HUDEP-2 (cell line): ENCODE measurements at regions not wholly inside any gene's neighbourhood (a gene's known extent, or its start where the extent isn't known, plus 50 kb on each side); places are given as distances from the start of the nearest gene placed in this dataset.
"Not testable (repeated sequence)": the region's sequence is repeated elsewhere in the genome, so short reads cannot be mapped to it uniquely, and the experiment has no call there.

Experiments
- DNase-seq, 76 experiments: peaks; one replicate each; lab custom pipeline; 2025; ENCODE audit not compliant: unreplicated experiment in 76 of 76; lab: John Stamatoyannopoulos, UW

DNA sequence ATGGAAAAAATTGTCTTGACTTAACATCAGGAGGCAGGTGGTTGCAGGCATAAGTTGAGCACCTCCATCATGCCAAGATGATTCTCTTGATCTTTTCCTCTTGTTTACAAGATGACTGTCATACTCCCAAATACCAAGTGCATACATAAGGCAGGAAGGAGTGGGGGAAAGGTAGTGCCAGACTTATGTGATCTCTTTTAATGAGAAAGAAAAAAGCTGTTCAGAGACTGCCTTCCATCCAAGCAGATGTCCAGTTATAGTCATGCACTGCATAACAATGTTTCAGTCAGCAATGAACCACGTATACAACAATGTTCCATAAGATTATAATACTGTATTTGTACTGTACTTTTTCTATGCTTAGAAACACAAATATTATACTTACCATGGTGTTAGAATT lies 135.7 kb downstream of the EHF start:
- no peak for DNase-seq

DNA sequence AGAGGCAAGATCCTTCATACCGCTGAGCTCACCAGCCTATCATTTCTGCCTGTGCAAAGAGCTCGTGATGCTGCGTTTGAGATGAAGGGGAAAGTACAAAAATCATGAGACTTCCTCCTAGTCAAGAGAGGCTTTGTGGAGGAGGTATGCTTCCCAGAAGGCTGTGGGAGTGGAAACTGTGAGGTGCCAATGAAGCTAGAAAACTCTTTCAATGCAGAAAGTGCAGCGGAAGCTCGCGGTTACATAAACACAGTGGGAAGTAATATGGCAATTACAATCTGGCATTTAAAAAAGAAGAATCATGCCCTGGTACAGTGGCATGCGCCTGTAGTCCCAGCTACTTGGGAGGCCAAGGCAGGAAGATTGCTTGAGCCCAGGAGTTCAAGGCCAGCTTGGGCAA lies 134.8 kb downstream of the EHF start:
- no peak for DNase-seq

DNA sequence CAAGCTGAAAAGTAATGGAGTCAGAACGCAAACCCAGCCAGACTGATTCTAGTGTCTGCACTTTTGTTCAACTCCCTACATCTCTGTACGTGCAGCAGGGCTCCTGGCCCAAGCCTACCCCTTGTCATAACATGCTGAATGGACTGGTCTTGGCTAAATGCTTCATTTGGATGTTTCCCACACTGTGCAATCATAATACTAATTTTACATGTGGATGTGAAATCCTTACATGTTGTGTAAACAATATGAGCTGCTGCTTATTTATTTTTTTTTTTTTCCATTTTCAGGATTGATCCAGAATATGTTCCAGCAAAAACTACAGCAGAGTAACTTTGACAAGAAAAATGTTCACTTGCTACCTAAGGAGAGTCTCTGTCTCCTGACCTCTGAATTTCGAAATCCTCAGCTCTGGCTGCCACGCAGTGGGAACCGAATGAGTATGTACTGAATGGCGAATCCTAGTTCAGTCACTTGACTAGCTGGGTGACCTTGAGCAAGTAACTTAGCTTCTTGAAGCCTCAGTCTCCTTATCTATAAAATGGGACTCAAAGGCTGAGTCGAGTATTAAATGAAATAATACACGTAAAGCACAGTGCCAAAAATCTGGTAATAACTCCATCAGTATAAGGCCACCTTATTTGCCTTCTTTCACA lies 133.4 kb downstream of the EHF start:
- no peak for DNase-seq

DNA sequence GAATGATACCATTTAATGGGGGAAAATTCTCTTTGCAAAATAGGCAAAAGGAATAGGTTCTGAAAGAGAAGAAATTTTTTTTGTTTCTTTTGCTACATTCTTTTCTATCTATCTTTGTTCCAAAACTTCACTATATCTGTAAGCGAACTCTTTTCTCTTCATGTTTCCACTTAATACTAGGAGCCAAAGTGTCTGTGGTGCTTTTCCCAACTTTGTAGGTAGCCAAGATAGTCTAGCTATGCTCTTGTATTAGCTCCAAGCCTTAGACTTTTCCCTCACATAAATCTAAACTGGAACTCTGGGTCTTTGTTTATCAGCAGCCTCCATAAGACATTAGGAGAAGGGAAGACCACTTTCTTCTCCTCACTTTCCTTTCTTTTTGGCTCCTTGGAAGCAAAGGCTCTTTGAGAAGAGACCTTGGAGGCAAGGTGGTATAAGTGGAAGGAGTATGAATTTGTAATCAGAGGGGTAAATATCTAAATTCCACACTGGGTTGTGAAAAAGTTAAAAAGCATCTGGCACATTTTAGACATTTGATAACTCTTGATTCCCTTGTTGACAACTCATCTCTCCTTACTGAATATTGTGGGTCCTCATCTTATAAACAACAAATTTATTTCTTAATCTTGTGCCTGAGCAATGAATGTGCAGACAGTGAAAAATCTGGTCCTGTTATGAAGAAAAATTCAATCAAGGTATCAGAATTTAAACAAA lies 130.0 kb downstream of the EHF start:
- no peak for DNase-seq

DNA sequence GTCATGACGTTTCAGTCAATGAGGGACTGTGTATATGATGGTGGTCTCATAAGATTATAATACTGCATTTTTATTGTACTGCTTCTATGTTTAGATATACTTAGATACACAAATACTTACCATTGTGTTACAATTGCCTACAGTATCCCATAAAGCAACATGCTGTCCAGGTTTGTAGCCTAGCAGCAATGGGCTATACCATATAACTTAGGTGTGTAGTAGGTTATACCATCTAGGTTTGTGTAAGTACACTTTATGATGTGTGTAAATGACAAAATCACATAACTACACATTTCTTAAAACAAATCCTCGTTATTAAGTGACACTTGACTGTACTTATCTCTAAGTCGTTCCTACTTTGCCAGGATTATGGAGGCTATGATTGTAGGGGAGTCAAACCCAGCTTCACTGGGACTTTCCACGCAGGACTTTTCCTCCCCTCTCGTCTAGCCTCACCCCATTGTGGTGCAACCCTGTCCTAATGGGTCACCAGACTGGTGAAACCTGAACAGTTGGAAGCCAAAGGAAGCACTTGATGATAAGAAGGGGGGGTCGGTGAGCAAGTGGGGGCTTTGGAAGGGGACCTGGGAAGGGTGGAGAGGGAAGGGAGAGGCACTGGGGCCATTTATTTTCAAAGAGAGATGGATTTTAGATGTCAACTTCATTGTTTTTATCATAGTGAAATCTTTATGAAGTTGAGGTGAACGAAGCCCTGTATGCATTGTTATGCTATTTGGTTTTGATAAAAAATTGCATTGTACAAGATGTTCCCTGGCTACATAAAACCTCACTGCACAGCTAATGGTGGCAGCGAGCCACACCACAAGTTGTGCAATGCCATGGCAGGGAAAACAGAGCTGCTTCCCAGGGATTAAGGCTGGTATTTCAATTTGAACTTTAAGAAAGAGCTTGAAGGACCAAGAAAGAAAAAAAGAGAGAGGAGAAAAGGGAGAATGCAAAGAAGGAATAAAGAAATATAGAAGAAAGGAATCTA lies 129.1 kb downstream of the EHF start:
- DNase-seq = no peak

DNA sequence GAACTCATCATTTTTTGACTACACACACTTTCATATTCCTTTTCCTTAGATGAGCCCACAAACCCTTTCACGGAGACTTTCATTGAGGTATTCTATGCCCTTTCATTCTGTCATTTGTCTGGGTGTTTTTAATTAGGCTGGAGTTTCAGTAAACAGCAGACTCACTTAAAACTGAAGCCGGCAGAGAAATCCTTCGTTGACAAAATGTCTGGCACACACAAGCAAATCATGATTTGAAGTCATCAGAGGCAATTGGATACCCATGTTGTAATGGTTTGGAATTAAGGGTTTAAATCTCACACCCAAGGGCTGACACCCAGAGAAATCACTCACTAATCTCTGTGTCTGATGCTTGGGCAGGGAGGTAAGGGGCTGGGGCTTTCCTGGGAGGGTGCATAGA lies 127.1 kb downstream of the EHF start:
- no peak for DNase-seq

DNA sequence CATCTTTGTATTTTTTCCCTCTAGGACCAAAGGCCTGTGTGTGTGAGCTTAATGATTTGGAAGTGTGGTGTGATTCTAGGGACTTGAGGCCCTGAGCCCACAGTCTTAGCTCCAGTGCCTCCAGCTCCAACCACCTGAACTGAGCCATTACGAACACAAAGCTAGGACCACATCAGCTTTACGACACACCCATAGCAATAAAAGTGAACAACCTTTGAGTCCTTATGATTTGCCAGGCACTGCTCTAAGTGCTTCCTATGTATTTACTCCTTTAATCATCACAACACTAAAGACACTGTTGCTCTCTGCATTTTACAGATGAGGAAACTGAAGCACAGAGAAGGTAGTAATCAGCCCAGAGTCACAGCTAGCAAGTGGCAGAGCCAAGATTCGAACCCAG lies 126.4 kb downstream of the EHF start:
- DNase-seq = no peak

DNA sequence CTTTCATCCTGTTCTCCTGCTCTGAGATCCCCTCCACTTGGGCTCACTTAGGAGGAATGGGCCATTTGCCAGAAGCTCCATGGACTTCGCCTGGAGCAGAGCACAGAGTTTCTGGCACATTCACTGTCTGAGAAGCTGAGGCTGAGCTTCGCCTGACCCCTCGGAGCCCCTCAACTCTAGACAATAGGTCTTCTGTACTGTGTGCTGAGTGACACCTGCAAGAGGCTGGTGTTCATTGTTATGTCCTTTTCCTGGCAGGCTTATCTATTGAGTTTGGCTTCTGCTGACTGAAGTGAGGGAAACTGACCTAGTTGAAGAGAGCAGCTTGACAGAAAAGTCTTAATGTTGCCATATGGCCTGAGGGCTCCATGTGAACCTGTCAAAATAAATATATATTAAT lies 124.3 kb downstream of the EHF start:
- DNase-seq = no peak

DNA sequence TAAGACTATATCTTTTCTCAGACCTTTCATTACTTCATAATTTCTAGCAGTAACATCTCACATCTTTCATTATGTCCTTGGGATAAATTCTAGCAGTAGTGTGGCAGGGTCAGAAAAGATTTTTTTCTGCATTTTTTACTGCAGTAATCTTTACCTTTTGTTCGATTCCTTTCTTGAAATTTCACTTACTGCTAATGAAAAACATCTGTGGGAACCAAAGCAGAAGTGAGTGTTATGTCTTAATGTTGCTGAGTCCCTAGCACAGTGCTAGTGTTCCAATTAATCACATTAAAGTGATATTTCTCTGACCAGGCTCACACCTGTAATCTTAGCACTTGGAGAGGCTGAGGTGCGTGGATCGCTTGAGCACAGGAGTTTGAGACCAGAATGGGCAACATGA lies 123.6 kb downstream of the EHF start:
- DNase-seq = no peak

DNA sequence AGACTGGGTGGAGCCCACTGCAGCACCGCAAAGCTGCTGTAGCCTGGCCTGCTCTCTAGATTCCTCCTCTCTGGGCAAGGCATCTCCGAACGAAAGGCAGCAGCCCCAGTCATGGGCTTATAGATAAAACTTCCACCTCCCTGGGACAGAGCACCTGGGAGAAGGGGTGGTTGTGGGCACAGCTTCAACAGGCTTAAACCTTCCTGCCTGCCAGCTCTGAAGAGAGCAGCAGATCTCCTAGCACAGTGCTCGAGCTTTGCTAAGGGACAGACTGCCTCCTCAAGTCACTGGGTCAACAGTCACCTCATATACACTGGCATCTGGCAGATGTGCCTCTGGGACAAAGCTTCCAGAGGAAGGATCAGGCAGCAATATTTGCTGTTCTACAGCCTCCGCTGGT lies 117.3 kb downstream of the EHF start:
- no peak for DNase-seq

DNA sequence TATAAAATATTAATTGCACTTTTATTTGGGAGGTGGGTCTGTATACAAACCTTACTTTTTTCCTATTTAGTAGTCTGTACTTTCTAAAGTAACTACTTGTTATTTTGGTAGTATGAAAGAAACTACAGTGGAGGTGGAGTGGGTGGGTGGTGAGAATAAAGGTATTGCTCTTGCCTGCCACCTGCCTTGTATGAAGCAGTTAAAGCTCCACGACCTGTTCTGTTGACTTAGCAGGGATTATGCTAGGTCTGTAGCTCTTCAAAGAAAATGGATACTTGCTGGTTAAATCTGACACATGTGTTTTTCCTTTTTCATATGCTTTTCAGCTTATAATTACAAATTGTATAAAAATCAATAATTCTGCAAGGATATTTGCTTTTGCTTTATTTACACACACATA lies 111.9 kb downstream of the EHF start:
- no peak for DNase-seq

DNA sequence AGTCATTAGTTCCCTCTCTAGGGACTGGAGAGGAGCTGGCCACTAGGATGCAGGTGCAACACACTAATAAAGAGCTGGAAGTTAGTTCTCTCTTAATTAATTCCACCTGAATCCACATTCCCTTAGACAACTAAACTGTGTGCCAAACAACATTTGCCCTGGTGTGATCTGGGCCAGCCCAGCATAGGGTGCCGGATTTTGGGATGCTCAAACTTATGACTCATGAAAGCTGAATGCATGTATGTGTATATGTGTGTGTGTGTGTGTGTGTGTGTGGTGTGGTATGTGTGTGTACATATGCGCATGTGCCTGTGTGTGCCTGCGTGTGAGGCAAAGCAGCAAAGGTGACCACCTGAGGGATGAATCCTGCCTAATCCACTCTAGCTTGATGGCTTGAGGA lies 110.7 kb downstream of the EHF start:
- DNase-seq = no peak

DNA sequence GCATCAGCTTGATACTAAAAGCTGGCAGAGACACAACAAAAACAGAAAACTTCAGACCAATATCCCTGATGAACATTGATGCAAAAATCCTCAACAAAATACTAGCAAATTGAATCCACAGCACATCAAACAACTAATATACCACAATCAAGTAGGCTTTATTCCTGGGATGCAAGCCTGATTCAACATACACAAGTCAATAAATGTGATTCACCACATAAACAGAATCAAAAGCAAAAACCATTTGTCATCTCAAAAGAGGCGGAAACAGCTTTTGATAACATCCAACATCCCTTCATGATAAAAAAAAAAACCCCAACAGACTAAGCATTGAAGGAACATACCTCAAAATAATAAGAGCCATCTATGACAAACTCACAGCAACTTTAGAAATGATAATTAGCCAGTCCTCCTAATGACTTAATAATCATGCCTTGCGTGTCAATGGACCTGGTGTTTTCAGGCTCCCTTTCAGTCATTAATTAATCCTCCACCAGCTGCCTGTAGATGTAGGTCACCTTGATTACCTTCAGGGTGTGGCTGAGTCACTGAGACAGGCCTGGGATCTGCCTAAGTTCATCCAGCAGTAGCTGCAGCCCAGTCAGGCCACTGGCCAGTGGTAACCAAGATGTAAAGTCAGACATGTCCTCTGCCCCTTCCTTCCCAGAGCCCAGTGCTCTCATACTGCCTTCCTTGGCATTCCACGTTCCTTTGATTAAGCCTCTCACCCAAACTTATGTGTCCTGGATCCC lies 109.8 kb downstream of the EHF start:
- DNase-seq = no peak

DNA sequence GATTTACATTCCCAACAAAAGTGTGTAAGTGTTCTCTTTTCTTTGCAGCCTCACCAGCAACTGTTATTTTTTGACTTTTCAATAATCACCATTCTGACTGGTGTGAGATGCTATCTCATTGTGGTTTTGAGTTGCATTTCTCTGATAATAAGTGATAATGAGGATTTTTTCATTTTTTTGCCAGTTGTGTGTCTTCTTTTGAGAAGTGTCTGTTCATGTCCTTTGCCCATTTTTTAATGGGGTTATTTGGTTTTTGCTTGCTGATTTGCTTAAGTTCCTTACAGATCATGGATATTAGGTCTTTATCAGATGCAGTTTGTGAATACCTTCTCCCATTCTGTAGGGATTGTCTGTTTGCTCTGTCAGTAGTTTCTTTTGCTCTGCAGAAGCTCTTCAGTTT lies 107.7 kb downstream of the EHF start:
- no peak for DNase-seq

DNA sequence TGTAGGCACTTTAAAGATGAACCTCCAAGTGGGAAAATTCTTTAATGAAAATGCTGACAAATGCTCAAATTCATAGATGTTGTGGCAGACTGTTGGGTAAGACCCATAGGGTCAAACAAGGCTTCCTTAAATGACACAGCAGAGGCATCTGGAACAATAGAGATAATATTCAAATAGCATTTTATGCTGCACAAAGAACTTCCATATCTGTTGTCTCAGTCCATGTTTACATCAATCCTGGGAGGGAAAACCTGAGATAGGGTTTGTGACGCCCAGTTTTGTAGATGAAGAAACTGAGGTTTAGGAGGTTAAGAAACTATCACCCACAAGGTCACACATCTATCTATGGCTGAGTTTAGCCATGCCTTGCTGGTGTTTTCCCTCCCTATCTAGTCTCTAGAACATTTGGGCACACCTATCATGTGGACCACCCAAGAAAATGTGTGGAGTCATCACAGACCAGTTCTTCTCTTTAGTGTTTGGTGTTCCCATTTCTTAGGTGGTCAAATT lies 106.4 kb downstream of the EHF start:
- DNase-seq = no peak

DNA sequence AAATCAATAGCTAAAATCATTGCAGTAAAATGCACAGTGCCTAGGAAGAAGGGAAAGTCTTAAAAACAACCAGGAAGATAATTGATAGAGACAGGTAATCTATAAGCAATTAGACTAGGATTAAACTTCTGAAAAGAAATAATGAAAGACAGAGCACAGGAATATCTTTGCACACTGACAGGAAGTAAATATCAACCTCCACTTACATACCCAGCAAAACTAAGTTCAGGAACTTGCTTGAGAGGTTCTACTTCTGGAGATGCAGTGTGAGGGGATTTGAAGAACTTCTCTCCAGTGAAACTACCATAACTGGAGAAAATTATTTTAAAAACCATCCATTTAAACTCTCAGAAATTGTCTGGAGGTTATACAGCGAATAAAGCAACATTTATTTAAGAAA lies 104.1 kb downstream of the EHF start:
- no peak for DNase-seq

DNA sequence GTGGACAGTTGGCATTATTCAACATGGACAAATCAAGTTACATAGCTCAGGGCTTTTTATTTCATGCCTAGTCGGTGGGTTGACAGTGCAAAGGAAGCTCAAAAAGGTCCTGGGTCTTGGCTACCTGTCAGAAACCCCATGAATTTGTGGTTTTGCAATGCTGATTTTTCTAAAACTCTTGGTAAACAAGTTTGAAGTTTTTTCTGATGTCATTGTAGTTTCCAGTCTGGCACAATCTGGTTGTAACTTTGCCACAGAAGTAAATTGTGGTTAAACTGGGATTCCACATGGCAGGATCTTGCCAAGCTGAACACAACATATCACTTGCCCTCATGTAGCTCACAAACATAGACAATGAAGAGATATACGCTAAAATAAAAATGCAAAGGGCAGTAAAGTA lies 100.8 kb downstream of the EHF start:
- DNase-seq = no peak

DNA sequence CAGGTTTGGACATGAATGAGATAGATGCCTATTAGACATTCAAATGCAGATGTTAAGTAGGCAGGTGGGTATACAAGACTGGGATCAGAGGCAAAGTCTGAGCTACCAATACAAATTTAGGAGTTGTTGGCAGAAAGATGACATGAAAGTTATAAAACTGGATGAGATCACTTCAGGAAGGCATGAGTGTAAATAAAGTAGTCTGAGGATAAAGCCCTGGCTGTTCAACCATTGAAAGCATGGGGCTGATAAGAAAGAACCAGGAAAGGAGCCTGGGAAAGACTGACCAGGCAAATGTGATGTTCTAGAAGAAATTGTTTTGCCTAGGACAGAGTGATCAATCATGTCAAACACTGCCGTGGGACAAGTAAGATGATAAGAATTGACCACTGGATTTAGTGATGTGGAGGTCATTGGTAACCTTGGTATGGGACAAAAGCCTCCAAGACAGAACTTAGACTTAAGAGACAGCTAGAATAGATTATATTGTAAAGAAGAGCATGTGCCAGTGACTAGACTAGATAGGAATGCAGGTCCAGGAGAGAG lies 98.5 kb downstream of the EHF start:
- no peak for DNase-seq

DNA sequence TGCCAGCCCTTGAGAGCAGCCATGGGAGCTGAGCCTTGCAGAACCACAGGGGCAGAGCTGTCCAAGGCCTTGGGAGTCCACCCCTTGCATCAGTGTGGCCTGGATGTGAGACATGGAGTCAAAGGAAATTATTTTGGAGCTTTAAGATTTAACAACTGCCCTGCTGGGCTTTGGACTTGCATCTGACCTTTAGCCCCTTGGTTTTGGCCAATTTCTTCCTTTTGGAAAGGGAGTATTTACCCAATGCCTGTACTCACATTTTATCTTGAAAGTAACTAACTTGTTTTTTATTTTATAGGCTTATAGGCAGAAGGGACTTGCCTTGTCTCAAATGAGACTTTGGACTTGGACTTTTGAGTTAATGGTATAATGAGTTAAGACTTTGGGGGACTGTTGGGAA lies 92.7 kb downstream of the EHF start:
- not testable (repeated sequence) for DNase-seq
